Suprapubic skin (tissue), 3 donors: ENCODE measurements at regions not wholly inside any gene's neighbourhood (a gene's known extent, or its start where the extent isn't known, plus 50 kb on each side); places are given as distances from the start of the nearest gene placed in this dataset.

ENCODE experiments used
- EP300 ChIP-seq: sonication (generic); formaldehyde crosslinking; IDR thresholded peaks from one replicate; pipeline ENCODE4 v1.6.1; 2017; ENCODE audit warnings: antibody characterized with exemption
- POLR2A ChIP-seq, 2 donors: fragments of 450-650 bp; IDR thresholded peaks; one replicate each; pipeline ENCODE4 v1.6.1; 2017; ENCODE audit warnings: antibody characterized with exemption in 2 of 2, mild to moderate bottlenecking in 2 of 2, moderate library complexity in 2 of 2
- TF ChIP-seq, protein P1 (sequence below), 2 donors: fragments of 200-600 bp in 1 of 2; fragments of 450-650 bp in 1 of 2; sonication (generic) in 1 of 2; IDR thresholded peaks; one replicate each; pipeline ENCODE4 v1.5.1; 2016 to 2019; ENCODE audit warnings: antibody characterized with exemption in 2 of 2, mild to moderate bottlenecking in 1 of 2, moderate library complexity in 1 of 2

GRCh38 chr14:65193916-65194590 is 91.7 kb upstream of the MAX start:
- TF ChIP-seq EP300 (no peak), POLR2A (IDR thresholded peaks at IDR 0.05) (no peak)
- TF ChIP-seq, protein P1, sequence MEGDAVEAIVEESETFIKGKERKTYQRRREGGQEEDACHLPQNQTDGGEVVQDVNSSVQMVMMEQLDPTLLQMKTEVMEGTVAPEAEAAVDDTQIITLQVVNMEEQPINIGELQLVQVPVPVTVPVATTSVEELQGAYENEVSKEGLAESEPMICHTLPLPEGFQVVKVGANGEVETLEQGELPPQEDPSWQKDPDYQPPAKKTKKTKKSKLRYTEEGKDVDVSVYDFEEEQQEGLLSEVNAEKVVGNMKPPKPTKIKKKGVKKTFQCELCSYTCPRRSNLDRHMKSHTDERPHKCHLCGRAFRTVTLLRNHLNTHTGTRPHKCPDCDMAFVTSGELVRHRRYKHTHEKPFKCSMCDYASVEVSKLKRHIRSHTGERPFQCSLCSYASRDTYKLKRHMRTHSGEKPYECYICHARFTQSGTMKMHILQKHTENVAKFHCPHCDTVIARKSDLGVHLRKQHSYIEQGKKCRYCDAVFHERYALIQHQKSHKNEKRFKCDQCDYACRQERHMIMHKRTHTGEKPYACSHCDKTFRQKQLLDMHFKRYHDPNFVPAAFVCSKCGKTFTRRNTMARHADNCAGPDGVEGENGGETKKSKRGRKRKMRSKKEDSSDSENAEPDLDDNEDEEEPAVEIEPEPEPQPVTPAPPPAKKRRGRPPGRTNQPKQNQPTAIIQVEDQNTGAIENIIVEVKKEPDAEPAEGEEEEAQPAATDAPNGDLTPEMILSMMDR (IDR thresholded peaks at IDR 0.05), result no peak
